ENCODE measurements at regions not wholly inside any gene's neighbourhood (a gene's known extent, or its start where the extent isn't known, plus 50 kb on each side); places are given as distances from the start of the nearest gene placed in this dataset.
A peak's percentile ranks its signal among the peaks of the same experiment; 100 is the strongest.

DNA sequence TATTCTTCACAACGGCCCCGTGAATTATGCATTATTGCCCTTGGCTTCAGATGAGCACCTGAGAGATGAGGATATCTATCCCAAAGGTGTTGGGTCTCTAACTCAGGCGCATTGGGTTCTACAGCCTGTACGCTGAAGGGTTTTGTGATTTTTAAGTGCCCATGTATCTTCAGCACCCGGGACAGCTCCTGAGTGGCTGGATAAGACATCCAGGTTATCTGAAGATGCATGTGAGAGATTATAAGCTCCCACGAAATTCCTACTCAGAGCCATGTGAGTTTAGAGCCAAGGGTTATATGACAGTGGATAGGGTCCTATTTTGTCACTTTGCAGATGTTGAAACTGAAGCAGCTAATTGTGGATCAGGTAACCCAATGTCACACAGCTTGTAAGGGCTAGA, 612.3 kb upstream of the EEF2KMT start:
- POLR2A ChIA-PET: no interaction called here
- Histone ChIP-seq H3K79me2 (ENCODE audit: insufficient read depth, low read length) (no peaks in the 10 kb centered on the region), H3K4me2 (ENCODE audit: low read depth, low read length) (no peak overlapping the region), H2AFZ (ENCODE audit: low read length) (no peak overlapping the region), H4K20me1 (ENCODE audit: insufficient read depth, low read length) (no peaks in the 10 kb centered on the region), H3K27ac (ENCODE audit: extremely low read length, insufficient read depth, low read length) (no peak overlapping the region), H3K4me3 (replicated peaks in 1 of 3; ENCODE audit: insufficient read depth in 1 of 3, low read depth in 2 of 3, low read length in 3 of 3) (no peak overlapping the region), H3K9ac (ENCODE audit: insufficient read depth, low read depth, low read length) (no peak overlapping the region), H3K27me3 (ENCODE audit: control insufficient read depth in 1 of 2, insufficient read depth in 2 of 2, low read length in 2 of 2) (no peaks in the 10 kb centered on the region), H3K9me3 (ENCODE audit: low read length) (peaks cover 25% of the 10 kb centered on the region; the same call in 1 of the 2 replicates), H3K36me3 (replicated peaks in 1 of 2; ENCODE audit: control insufficient read depth in 1 of 2, insufficient read depth in 2 of 2, low read length in 2 of 2) (no peaks in the 10 kb centered on the region), H3K4me1 (ENCODE audit: insufficient read depth, low read length) (no peaks in the 10 kb centered on the region)
- FAIRE-seq (no peak), DNase-seq (ENCODE audit: low spot score) (no peak), ATAC-seq (no peak)
- intact Hi-C loops (cut with micrococcal nuclease; ENCODE audit: unreplicated experiment) (no loop called here), in situ Hi-C loops (cut with HindIII; ENCODE audit: extremely low pct_ligation_motif_present, low pct_unique_long_range_greater_than_20kb) (no loop called here)
- BruUV-seq (replicated peaks): no TSS peak
- WGBS (ENCODE audit: low lambda C conversion rate): 23% methylated on average over 5 of the region's 6 CpGs
- peak; percentile 51 to 93 for TF ChIP-seq REST (IDR thresholded peaks at IDR 0.05; ENCODE audit: borderline replicate concordance in 1 of 2, low read depth in 1 of 2, low read length in 2 of 2)
- TF ChIP-seq MIER2 (CRISPR knock-in tag; IDR thresholded peaks at IDR 0.05): peak; percentile 91
- peak; percentile 40; the same call in 1 of the 2 replicates for TF ChIP-seq EHMT2 (IDR thresholded peaks at IDR 0.05; ENCODE audit: borderline replicate concordance, low read depth, low read length)
- TF ChIP-seq ZNF337 (CRISPR knock-in tag; IDR thresholded peaks at IDR 0.05; ENCODE audit: borderline replicate concordance, low read depth): no peak
- CTCF ChIA-PET (ENCODE audit: low intra/inter-chr PET ratio, low total read pairs): no interaction called here

DNA sequence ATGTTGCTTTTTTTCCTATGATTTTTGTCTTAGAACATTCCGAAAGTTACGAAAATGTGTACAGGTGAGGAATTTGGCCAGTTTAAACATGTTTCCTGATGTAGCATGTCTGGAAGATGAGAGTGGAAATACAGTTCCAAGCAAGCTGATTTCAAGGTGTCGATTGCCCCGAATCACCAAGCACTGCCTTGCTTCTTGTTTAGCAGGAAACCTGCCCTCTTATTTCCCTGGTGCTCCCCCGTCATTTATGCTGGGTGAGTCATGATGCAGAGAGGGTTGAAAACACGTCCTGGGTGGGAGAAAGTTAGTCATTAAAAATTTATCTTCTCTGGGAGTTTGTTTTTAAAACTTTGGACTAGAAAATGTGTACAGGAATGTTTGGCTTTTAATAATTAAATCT, 608.6 kb upstream of the EEF2KMT start:
- Histone ChIP-seq H3K36me3 (replicated peaks in 1 of 2; ENCODE audit: control insufficient read depth in 1 of 2, insufficient read depth in 2 of 2, low read length in 2 of 2) (no peaks in the 10 kb centered on the region), H3K27ac (ENCODE audit: extremely low read length, insufficient read depth, low read length) (no peak overlapping the region), H3K4me3 (replicated peaks in 1 of 3; ENCODE audit: insufficient read depth in 1 of 3, low read depth in 2 of 3, low read length in 3 of 3) (no peak overlapping the region), H3K9me3 (ENCODE audit: low read length) (peaks cover 52% of the 10 kb centered on the region), H3K9ac (ENCODE audit: insufficient read depth, low read depth, low read length) (no peak overlapping the region), H4K20me1 (ENCODE audit: insufficient read depth, low read length) (no peaks in the 10 kb centered on the region), H3K79me2 (ENCODE audit: insufficient read depth, low read length) (no peaks in the 10 kb centered on the region), H3K27me3 (ENCODE audit: control insufficient read depth in 1 of 2, insufficient read depth in 2 of 2, low read length in 2 of 2) (no peaks in the 10 kb centered on the region; a peak in 1 of 5 replicates), H3K4me2 (ENCODE audit: low read depth, low read length) (no peak overlapping the region), H3K4me1 (ENCODE audit: insufficient read depth, low read length) (no peaks in the 10 kb centered on the region), H2AFZ (ENCODE audit: low read length) (no peak overlapping the region)
- ChIA-PET POLR2A (no interaction called here), CTCF (ENCODE audit: low intra/inter-chr PET ratio, low total read pairs) (no interaction called here)
- 3% methylated on average over 6 of the region's 6 CpGs for WGBS (ENCODE audit: low lambda C conversion rate)
- DNase-seq (ENCODE audit: low spot score) (no peak), ATAC-seq (no peak), FAIRE-seq (no peak)
- no TSS peak for BruUV-seq (replicated peaks)
- in situ Hi-C loops (cut with HindIII; ENCODE audit: extremely low pct_ligation_motif_present, low pct_unique_long_range_greater_than_20kb) (no loop called here), intact Hi-C loops (cut with micrococcal nuclease; ENCODE audit: unreplicated experiment) (no loop called here)
- no peak for TF ChIP-seq ZNF747 (CRISPR knock-in tag; IDR thresholded peaks at IDR 0.05; ENCODE audit: borderline replicate concordance)
- TF ChIP-seq CBFB (CRISPR knock-in tag; IDR thresholded peaks at IDR 0.05): no peak
- no peak for TF ChIP-seq ZNF883 (CRISPR knock-in tag; IDR thresholded peaks at IDR 0.05; ENCODE audit: not compliant biosample characterization)
- TF ChIP-seq, protein P1, sequence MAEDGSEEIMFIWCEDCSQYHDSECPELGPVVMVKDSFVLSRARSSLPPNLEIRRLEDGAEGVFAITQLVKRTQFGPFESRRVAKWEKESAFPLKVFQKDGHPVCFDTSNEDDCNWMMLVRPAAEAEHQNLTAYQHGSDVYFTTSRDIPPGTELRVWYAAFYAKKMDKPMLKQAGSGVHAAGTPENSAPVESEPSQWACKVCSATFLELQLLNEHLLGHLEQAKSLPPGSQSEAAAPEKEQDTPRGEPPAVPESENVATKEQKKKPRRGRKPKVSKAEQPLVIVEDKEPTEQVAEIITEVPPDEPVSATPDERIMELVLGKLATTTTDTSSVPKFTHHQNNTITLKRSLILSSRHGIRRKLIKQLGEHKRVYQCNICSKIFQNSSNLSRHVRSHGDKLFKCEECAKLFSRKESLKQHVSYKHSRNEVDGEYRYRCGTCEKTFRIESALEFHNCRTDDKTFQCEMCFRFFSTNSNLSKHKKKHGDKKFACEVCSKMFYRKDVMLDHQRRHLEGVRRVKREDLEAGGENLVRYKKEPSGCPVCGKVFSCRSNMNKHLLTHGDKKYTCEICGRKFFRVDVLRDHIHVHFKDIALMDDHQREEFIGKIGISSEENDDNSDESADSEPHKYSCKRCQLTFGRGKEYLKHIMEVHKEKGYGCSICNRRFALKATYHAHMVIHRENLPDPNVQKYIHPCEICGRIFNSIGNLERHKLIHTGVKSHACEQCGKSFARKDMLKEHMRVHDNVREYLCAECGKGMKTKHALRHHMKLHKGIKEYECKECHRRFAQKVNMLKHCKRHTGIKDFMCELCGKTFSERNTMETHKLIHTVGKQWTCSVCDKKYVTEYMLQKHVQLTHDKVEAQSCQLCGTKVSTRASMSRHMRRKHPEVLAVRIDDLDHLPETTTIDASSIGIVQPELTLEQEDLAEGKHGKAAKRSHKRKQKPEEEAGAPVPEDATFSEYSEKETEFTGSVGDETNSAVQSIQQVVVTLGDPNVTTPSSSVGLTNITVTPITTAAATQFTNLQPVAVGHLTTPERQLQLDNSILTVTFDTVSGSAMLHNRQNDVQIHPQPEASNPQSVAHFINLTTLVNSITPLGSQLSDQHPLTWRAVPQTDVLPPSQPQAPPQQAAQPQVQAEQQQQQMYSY (CRISPR knock-in tag; IDR thresholded peaks at IDR 0.05): no peak
- TF ChIP-seq ZNF629 (CRISPR knock-in tag; conservative IDR thresholded peaks at IDR 0.05): no peak
- TF ChIP-seq MBD4 (IDR thresholded peaks at IDR 0.05; ENCODE audit: borderline replicate concordance, low read length): no peak
- no peak for TF ChIP-seq ZNF326 (CRISPR knock-in tag; IDR thresholded peaks at IDR 0.05; ENCODE audit: borderline replicate concordance)
- TF ChIP-seq SRSF1 (optimal IDR thresholded peaks at IDR 0.05; ENCODE audit: low read depth, low read length): no peak

All from HepG2 (cell line).